T-cell (primary cell): ENCODE measurements at regions not wholly inside any gene's neighbourhood (a gene's known extent, or its start where the extent isn't known, plus 50 kb on each side); places are given as distances from the start of the nearest gene placed in this dataset.

ENCODE experiments used
- ATAC-seq, 4 experiments: fragments of 200-7000 bp in 3 of 4; fragments of 150-1000 bp in 1 of 4; cut with Tn5 transposase; replicated peaks in 1 of 4; 1 replicate in 3 of 4; 2 replicates in 1 of 4; pipeline ENCODE4 v1.10.0; 2021; ENCODE audit warnings: moderate library complexity in 3 of 4, mild to moderate bottlenecking in 2 of 4, moderate number of reproducible peaks in 1 of 4
- CTCF ChIA-PET, 2 donors: fragments of 300-600 bp; sonication (Branson Sonifier 250); formaldehyde crosslinking; loops; one replicate each; lab custom pipeline; 2022; ENCODE audit warnings: antibody characterized with exemption in 2 of 2; lab: Charles Lee
- POLR2A ChIA-PET, 2 donors: fragments of 300-600 bp; sonication (Branson Sonifier 250); formaldehyde crosslinking; loops; one replicate each; lab custom pipeline; 2022; ENCODE audit warnings: antibody characterized with exemption in 2 of 2; lab: Charles Lee
- DNase-seq, 35 experiments: peaks; one replicate each; pipeline versions ENCODE4 v3.0.0 to v3.0.0-alpha.2; 2013 to 2023
- H3K27ac ChIP-seq: one replicate; pipeline ENCODE4 v1.5.1; 2013; ENCODE audit warnings: low read length
- H3K27me3 ChIP-seq, 2 experiments: replicated peaks in 1 of 2; 1 replicate in 1 of 2; 2 replicates in 1 of 2; pipeline versions ENCODE4 v1.6.1 to v1.7.0; 2013; ENCODE audit warnings: low read length in 1 of 2, mixed read lengths in 1 of 2; ENCODE audit not compliant: control insufficient read depth in 2 of 2, insufficient read depth in 2 of 2; ENCODE audit errors: extremely low read depth in 1 of 2
- H3K36me3 ChIP-seq, 2 donors: 1 replicate in 1 of 2; 2 replicates in 1 of 2; pipeline versions ENCODE4 v1.6.1 to v1.7.0; 2013; ENCODE audit warnings: low read length in 1 of 2; ENCODE audit not compliant: control insufficient read depth in 2 of 2, insufficient read depth in 1 of 2; ENCODE audit errors: extremely low read depth in 1 of 2
- H3K4me1 ChIP-seq, 2 experiments: 1 replicate in 1 of 2; 2 replicates in 1 of 2; pipeline versions ENCODE4 v1.6.1 to v1.7.0; 2013; ENCODE audit warnings: low read length in 2 of 2, mixed read lengths in 1 of 2; ENCODE audit not compliant: insufficient read depth in 2 of 2, control insufficient read depth in 1 of 2; ENCODE audit errors: extremely low read depth in 1 of 2
- H3K4me3 ChIP-seq, 2 donors: 1 replicate in 1 of 2; 2 replicates in 1 of 2; pipeline versions ENCODE4 v1.5.1 to v1.7.0; 2013; ENCODE audit warnings: mild to moderate bottlenecking in 2 of 2, low read length in 1 of 2, moderate library complexity in 1 of 2; ENCODE audit not compliant: control insufficient read depth in 1 of 2; ENCODE audit errors: extremely low read depth in 1 of 2
- H3K9me3 ChIP-seq: 2 replicates; pipeline ENCODE4 v1.7.0; 2013
- H3K27ac Mint-ChIP-seq, 2 donors: one replicate each; pipeline ENCODE4 v1.8.0; 2020 to 2021; ENCODE audit warnings: mild to moderate bottlenecking in 2 of 2, mixed read lengths in 2 of 2
- H3K27me3 Mint-ChIP-seq, 2 donors: one replicate each; pipeline ENCODE4 v1.8.0; 2021 to 2022; ENCODE audit warnings: mixed read lengths in 2 of 2
- H3K36me3 Mint-ChIP-seq: one replicate; pipeline ENCODE4 v1.8.0; 2021; ENCODE audit warnings: mixed read lengths
- H3K4me1 Mint-ChIP-seq, 3 donors: one replicate each; pipeline ENCODE4 v1.8.0; 2020 to 2022; ENCODE audit warnings: mixed read lengths in 3 of 3, mild to moderate bottlenecking in 1 of 3
- H3K4me3 Mint-ChIP-seq, 3 donors: one replicate each; pipeline ENCODE4 v1.8.0; 2020 to 2022; ENCODE audit warnings: mild to moderate bottlenecking in 3 of 3, mixed read lengths in 3 of 3, moderate library complexity in 3 of 3
- H3K9me3 Mint-ChIP-seq, 3 donors: one replicate each; pipeline ENCODE4 v1.8.0; 2020 to 2022; ENCODE audit warnings: mixed read lengths in 3 of 3
- WGBS: methylation state at CpG from one replicate; pipeline ENCODE4 v1.1.5; 2013; ENCODE audit warnings: missing lambda C conversion rate; ENCODE audit not compliant: insufficient coverage; 5-methylcytosine and 5-hydroxymethylcytosine counted together

- Histone ChIP-seq H3K27ac (no peak overlapping the region), H3K36me3 (no peaks in the 10 kb centered on the region), H3K27me3 (peaks cover 0 to 36% of the 10 kb centered on the region in 2 experiments), H3K9me3 (no peaks in the 10 kb centered on the region), H3K4me3 (no peak overlapping the region), H3K4me1 (no peaks in the 10 kb centered on the region)
- H3K4me3 Mint-ChIP-seq, result no peak overlapping the region
- ATAC-seq, result no peak
- no peaks in the 10 kb centered on the region for H3K36me3 Mint-ChIP-seq
- DNase-seq, result no peak
- H3K9me3 Mint-ChIP-seq, result no peaks in the 10 kb centered on the region
- no peak overlapping the region for H3K27ac Mint-ChIP-seq
- H3K27me3 Mint-ChIP-seq, result peaks cover 21 to 29% of the 10 kb centered on the region in 2 donors
- ChIA-PET POLR2A (no interaction called here), CTCF (no interaction called here)
- WGBS, result 72% methylated on average over 7 of the region's 12 CpGs
- peaks cover 0 to 4% (median 0%) of the 10 kb centered on the region in 3 donors for H3K4me1 Mint-ChIP-seq
These were observed 369.0 kb downstream of the PREX1 start for GRCh38 chr20:48458601-48459385.

- CTCF ChIA-PET, result no interaction called here
These were observed 369.8 kb downstream of the PREX1 start for GRCh38 chr20:48458003-48458377.

GRCh38 chr20:48457193-48458002, 370.4 kb downstream of the PREX1 start:
- H3K27me3 Mint-ChIP-seq, result peaks cover 17 to 22% of the 10 kb centered on the region in 2 donors

More at GRCh38 chr20:48458003-48458377, 369.8 kb downstream of the PREX1 start:
- ATAC-seq, result no peak
- peak overlapping the region in 1 of 2 donors; percentile 28 for H3K27ac Mint-ChIP-seq
- Histone ChIP-seq H3K36me3 (no peaks in the 10 kb centered on the region), H3K9me3 (no peaks in the 10 kb centered on the region), H3K4me1 (no peaks in the 10 kb centered on the region), H3K27me3 (peaks cover 0 to 40% of the 10 kb centered on the region in 2 experiments), H3K27ac (no peak overlapping the region), H3K4me3 (no peak overlapping the region)
- POLR2A ChIA-PET, result no interaction called here
- WGBS, result 82% methylated on average over 6 of the region's 8 CpGs
- no peaks in the 10 kb centered on the region for H3K36me3 Mint-ChIP-seq
- peaks cover 0 to 4% (median 0%) of the 10 kb centered on the region in 3 donors for H3K4me1 Mint-ChIP-seq
- H3K27me3 Mint-ChIP-seq, result peaks cover 19 to 27% of the 10 kb centered on the region in 2 donors
- H3K4me3 Mint-ChIP-seq, result no peak overlapping the region
- no peaks in the 10 kb centered on the region for H3K9me3 Mint-ChIP-seq
- DNase-seq, result no peak

DNA sequence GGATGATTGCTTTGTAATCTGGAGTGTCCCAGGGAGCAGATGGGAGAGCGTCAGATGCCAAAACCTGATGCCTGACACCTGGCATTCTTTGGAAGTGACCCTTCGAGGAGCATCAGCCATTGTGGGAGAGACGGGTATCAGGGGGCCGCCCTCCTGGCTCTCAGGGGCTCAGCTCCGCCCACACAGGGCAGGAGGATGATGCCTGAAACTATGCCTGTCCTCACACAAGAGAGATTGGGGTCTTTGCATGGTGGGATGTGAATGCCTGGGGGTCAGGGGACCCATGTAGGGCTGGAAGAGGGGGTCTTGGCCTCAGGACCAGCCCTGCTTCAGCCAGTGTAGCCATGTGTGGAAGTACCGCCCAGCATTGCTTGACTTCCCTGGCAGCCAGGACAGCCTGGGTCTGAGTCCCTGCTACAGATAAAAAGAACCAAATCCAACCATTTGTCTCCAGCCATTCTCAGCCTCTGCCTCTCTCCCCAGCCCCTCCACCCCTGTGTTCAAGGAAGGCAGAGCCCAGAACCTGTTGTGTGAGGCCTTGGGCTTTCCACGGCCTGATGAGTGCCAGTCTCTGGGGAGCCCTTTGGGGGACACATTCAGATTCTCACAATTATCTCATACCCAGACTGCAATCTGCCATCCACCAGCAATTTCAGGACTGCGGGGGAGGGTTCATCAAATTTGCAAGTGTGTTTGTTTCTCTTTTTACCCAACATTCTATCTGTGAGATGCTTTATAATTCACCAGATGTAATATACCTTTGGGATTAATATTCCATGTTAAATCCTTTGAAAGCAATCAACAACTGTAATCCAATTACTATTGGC, 371.2 kb downstream of the PREX1 start:
- H3K36me3 Mint-ChIP-seq, result no peaks in the 10 kb centered on the region
- no peaks in the 10 kb centered on the region for H3K9me3 Mint-ChIP-seq
- Histone ChIP-seq H3K9me3 (no peaks in the 10 kb centered on the region), H3K4me3 (no peak overlapping the region), H3K27me3 (peaks cover 0 to 40% of the 10 kb centered on the region in 2 experiments), H3K36me3 (no peaks in the 10 kb centered on the region), H3K27ac (no peak overlapping the region), H3K4me1 (no peaks in the 10 kb centered on the region)
- H3K4me1 Mint-ChIP-seq, result peaks cover 0 to 4% (median 0%) of the 10 kb centered on the region in 3 donors
- H3K27me3 Mint-ChIP-seq, result peaks cover 17 to 22% of the 10 kb centered on the region in 2 donors
- H3K27ac Mint-ChIP-seq, result no peak overlapping the region
- ATAC-seq (no peak), DNase-seq (no peak)
- ChIA-PET POLR2A (no interaction called here), CTCF (no interaction called here)
- WGBS, result 76% methylated on average over 3 of the region's 8 CpGs
- H3K4me3 Mint-ChIP-seq, result no peak overlapping the region

More at GRCh38 chr20:48457193-48458002, 370.4 kb downstream of the PREX1 start:
- ATAC-seq (no peak), DNase-seq (no peak)
- Histone ChIP-seq H3K9me3 (no peaks in the 10 kb centered on the region), H3K27ac (no peak overlapping the region), H3K4me1 (no peaks in the 10 kb centered on the region), H3K4me3 (no peak overlapping the region), H3K27me3 (peaks cover 0 to 40% of the 10 kb centered on the region in 2 experiments), H3K36me3 (no peaks in the 10 kb centered on the region)
- Mint-ChIP-seq H3K9me3 (no peaks in the 10 kb centered on the region), H3K27ac (no peak overlapping the region), H3K4me3 (no peak overlapping the region), H3K4me1 (peaks cover 0 to 4% (median 0%) of the 10 kb centered on the region in 3 donors), H3K36me3 (no peaks in the 10 kb centered on the region)
- WGBS, result 88% methylated on average over 4 of the region's 10 CpGs
- POLR2A ChIA-PET, result no interaction called here
- CTCF ChIA-PET, result no interaction called here

DNA sequence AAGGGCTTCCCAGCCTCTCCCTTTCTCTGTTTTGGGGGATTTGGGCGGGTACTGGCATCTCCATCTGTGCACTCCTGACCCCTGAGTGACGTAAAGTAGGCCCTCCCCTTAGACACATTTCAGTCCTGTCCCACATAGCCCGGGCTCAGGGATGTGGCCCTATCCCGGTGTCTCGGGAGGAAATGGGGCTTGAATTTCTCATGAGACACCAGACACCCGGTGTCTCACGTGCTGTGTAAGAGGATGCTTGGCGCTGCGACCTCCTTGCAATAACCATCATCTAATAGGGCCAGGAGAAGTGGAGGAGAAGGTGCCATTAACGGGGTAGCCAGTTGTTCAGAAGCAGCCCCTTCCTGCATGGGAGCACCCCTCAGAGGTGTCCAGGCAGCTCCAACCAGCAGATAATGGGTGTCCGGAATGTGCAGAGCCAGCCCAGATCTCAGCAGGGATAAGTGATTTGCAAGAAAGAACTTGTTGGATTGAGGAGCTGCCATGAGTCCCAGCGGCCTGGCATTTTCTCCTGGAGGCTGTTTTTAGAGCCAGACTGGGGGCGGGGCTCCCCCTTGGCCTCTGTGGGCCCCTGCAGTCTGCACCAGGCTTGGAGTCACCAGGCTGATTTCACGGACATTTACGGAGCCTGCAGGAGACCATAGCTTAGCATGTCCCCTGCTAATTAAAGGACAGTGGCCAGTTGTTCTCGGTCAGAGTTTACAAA, 372.0 kb downstream of the PREX1 start:
- Histone ChIP-seq H3K36me3 (no peaks in the 10 kb centered on the region), H3K9me3 (no peaks in the 10 kb centered on the region), H3K27ac (no peak overlapping the region), H3K4me1 (no peaks in the 10 kb centered on the region), H3K27me3 (peaks cover 0 to 44% of the 10 kb centered on the region in 2 experiments), H3K4me3 (no peak overlapping the region)
- DNase-seq (no peak), ATAC-seq (no peak)
- no peak overlapping the region for H3K27ac Mint-ChIP-seq
- H3K4me1 Mint-ChIP-seq, result peaks cover 0 to 4% (median 0%) of the 10 kb centered on the region in 3 donors
- H3K4me3 Mint-ChIP-seq, result no peak overlapping the region
- CTCF ChIA-PET, result no interaction called here
- H3K9me3 Mint-ChIP-seq, result no peaks in the 10 kb centered on the region
- POLR2A ChIA-PET, result no interaction called here
- WGBS, result 65% methylated on average over 7 of the region's 16 CpGs
- no peaks in the 10 kb centered on the region for H3K36me3 Mint-ChIP-seq
- H3K27me3 Mint-ChIP-seq, result peaks cover 17 to 22% of the 10 kb centered on the region in 2 donors
